Heart left ventricle (tissue), 13 donors: ENCODE measurements at regions not wholly inside any gene's neighbourhood (a gene's known extent, or its start where the extent isn't known, plus 50 kb on each side); places are given as distances from the start of the nearest gene placed in this dataset.

Experiments used
- POLR2A ChIP-seq, 2 donors: fragments of 450-650 bp; IDR thresholded peaks; one replicate each; pipeline ENCODE4 v1.6.1; 2017; ENCODE audit warnings: antibody characterized with exemption in 2 of 2, mild to moderate bottlenecking in 2 of 2, moderate library complexity in 2 of 2
- TF ChIP-seq, protein P1 (sequence below), 12 donors: fragments of 200-600 bp; sonication (generic) in 4 of 12; IDR thresholded peaks; one replicate each; pipeline versions ENCODE4 v1.5.0 to v1.8.0; 2018 to 2022; ENCODE audit warnings: antibody characterized with exemption in 12 of 12, mild to moderate bottlenecking in 5 of 12
- donor health status: ischemic (EF 13 %, LVEDD 7.1; RV severe dilation, severe dysfunction).
- donor health status: DM: no; HTN: yes; CAD: no.
- donor health status: DM: no; HTN: no; CAD: no.
- donor health status: ischemic (EF 25% LVEDD 6.9; RV normal size, moderate dysfunction).
- donor health status: ischemic (EF 25% LVEDD 5.7; RV mildly dilated, moderate dysfunction).
- donor health status: ischemic (EF 35%, LVEDD 5.7; RV mildly dilated, moderate dysfunction).
- donor health status: nonischemic (EF 11% LVEDD 7.7; RV severe dilation, severe dysfunction).
- donor health status: DM: yes; HTN: yes; CAD: no.
- donor health status: PGD.
- donor health status: ischemic (EF 29% LVEDD 5.4; RV normal size, mild dysfunction).
- donor health status: nonischemic (EF 23%, LVEDD 6.1; RV moderate dilation, normal function).

DNA sequence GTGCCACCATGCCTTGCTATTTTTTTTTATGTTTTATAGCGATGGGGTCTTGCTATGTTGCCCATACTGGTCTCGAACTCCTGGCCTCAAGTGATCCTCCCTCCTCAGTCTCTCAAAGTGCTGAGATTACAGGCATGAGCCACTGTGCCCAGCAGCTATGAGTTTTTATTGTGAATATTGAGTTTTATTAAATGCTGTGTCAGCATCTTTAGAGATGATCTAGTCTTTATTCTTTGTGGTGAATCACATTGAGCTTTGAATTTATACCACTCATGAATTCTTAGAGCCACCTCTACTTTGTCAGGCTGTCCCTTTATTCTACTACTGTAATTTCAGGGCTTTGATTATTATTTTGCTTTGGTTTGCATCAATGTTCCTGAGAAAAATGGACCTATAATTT lies 428.3 kb downstream of the BTBD3 start:
- TF ChIP-seq, protein P1, sequence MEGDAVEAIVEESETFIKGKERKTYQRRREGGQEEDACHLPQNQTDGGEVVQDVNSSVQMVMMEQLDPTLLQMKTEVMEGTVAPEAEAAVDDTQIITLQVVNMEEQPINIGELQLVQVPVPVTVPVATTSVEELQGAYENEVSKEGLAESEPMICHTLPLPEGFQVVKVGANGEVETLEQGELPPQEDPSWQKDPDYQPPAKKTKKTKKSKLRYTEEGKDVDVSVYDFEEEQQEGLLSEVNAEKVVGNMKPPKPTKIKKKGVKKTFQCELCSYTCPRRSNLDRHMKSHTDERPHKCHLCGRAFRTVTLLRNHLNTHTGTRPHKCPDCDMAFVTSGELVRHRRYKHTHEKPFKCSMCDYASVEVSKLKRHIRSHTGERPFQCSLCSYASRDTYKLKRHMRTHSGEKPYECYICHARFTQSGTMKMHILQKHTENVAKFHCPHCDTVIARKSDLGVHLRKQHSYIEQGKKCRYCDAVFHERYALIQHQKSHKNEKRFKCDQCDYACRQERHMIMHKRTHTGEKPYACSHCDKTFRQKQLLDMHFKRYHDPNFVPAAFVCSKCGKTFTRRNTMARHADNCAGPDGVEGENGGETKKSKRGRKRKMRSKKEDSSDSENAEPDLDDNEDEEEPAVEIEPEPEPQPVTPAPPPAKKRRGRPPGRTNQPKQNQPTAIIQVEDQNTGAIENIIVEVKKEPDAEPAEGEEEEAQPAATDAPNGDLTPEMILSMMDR (IDR thresholded peaks at IDR 0.05) = no peak
- no peak for TF ChIP-seq POLR2A (IDR thresholded peaks at IDR 0.05)
